Motor neuron (in vitro differentiated cells): ENCODE measurements at regions not wholly inside any gene's neighbourhood (a gene's known extent, or its start where the extent isn't known, plus 50 kb on each side); places are given as distances from the start of the nearest gene placed in this dataset.

Experiments used
- ATAC-seq, 8 experiments: fragments of 200-7000 bp; cut with Tn5 transposase; replicated peaks in 6 of 8; 2 replicates each; pipeline ENCODE4 v1.8.0; 2021; ENCODE audit warnings: mild to moderate bottlenecking in 8 of 8, moderate library complexity in 8 of 8
- H3K27ac ChIP-seq, 2 donors: fragments of 250-450 bp; sonication (Bioruptor Pico); 2 replicates each; pipeline ENCODE4 v1.9.0; 2021; ENCODE audit warnings: antibody characterized with exemption in 2 of 2, mild to moderate bottlenecking in 2 of 2, moderate library complexity in 1 of 2
- H3K4me1 ChIP-seq, 2 donors: fragments of 250-450 bp; sonication (Bioruptor Pico); replicated peaks in 1 of 2; 2 replicates each; pipeline ENCODE4 v1.6.1; 2021; ENCODE audit warnings: antibody characterized with exemption in 2 of 2, mild to moderate bottlenecking in 2 of 2, moderate library complexity in 1 of 2
- H3K4me3 ChIP-seq, 5 donors: fragments of 250-450 bp; sonication (Bioruptor Pico); 2 replicates each; pipeline ENCODE4 v1.9.0; 2021; ENCODE audit warnings: antibody characterized with exemption in 5 of 5, mild to moderate bottlenecking in 5 of 5, moderate library complexity in 4 of 5
- WGBS, 10 experiments: fragments of 450-650 bp; shearing (Covaris generic); methylation state at CpG; one replicate each; pipeline ENCODE4 v1.0.0; 2022; 5-methylcytosine and 5-hydroxymethylcytosine counted together
- in situ Hi-C, 9 experiments: fragments of 400-800 bp; cut with MboI; loops; one replicate each; pipeline ENCODE4 v1.15.0; 2021; ENCODE audit warnings: low sequenced_read_pairs in 9 of 9, low pct_unique_long_range_greater_than_20kb in 2 of 9; ENCODE audit not compliant: unreplicated experiment in 9 of 9

- Histone ChIP-seq H3K4me3 (no peak overlapping the region), H3K27ac (no peak overlapping the region), H3K4me1 (peaks cover 0 to 8% of the 10 kb centered on the region in 2 donors)
- in situ Hi-C loops, result no loop called here
- WGBS, 10 experiments, result 0 to 95% (median 69%) methylated on average over 1 to 3 of the region's 3 CpGs; no CpG with 5 or more reads in 1 of the 10 experiments
- no peak for ATAC-seq
These were observed 98.9 kb downstream of the PRLHR start for GRCh38 chr10:118496525-118496924.

GRCh38 chr10:118495499-118495898 is 99.9 kb downstream of the PRLHR start:
- Histone ChIP-seq H3K4me3 (no peak overlapping the region), H3K27ac (no peak overlapping the region), H3K4me1 (peaks cover 0 to 9% of the 10 kb centered on the region in 2 donors)
- ATAC-seq, result no peak
- WGBS, 10 experiments, result 78 to 100% (median 96%) methylated on average over 1 to 2 of the region's 2 CpGs; no CpG with 5 or more reads in 6 of the 10 experiments
- in situ Hi-C loops, result no loop called here

- peak in 1 of 8 experiments; percentile 68 for ATAC-seq
- Histone ChIP-seq H3K4me3 (no peak overlapping the region), H3K4me1 (peaks cover 0 to 9% of the 10 kb centered on the region in 2 donors), H3K27ac (no peak overlapping the region)
- in situ Hi-C loops, result no loop called here
- 0% methylated on average over 1 of the region's 1 CpG; no CpG with 5 or more reads in 8 of the 10 experiments for WGBS, 10 experiments
These were observed 104.4 kb downstream of the PRLHR start for GRCh38 chr10:118491055-118491454.

- Histone ChIP-seq H3K27ac (no peak overlapping the region), H3K4me3 (no peak overlapping the region), H3K4me1 (peaks cover 0 to 9% of the 10 kb centered on the region in 2 donors)
- in situ Hi-C loops, result no loop called here
- no peak for ATAC-seq
- 20 to 90% (median 62%) methylated on average over 1 to 6 of the region's 7 CpGs for WGBS, 10 experiments
These were observed 106.5 kb downstream of the PRLHR start for GRCh38 chr10:118488710-118489497.

GRCh38 chr10:118485641-118486040 is 109.8 kb downstream of the PRLHR start:
- 31 to 100% (median 89%) methylated on average over 1 to 5 of the region's 8 CpGs; no CpG with 5 or more reads in 3 of the 10 experiments for WGBS, 10 experiments
- no peak overlapping the region for H3K27ac ChIP-seq
- no peak overlapping the region for H3K4me3 ChIP-seq
- no peak for ATAC-seq
- H3K4me1 ChIP-seq, result peaks cover 0 to 7% of the 10 kb centered on the region in 2 donors
- in situ Hi-C loops, result no loop called here

- Histone ChIP-seq H3K4me1 (peaks cover 0 to 7% of the 10 kb centered on the region in 2 donors), H3K4me3 (no peak overlapping the region), H3K27ac (no peak overlapping the region)
- in situ Hi-C loops, result no loop called here
- 40 to 100% (median 76%) methylated on average over 1 to 5 of the region's 5 CpGs for WGBS, 10 experiments
- no peak for ATAC-seq
These were observed 111.1 kb downstream of the PRLHR start for GRCh38 chr10:118484152-118484871.

- no peak for ATAC-seq
- Histone ChIP-seq H3K4me3 (no peak overlapping the region), H3K4me1 (peaks cover 0 to 7% of the 10 kb centered on the region in 2 donors), H3K27ac (no peak overlapping the region)
- in situ Hi-C loops, result no loop called here
- 50 to 90% (median 74%) methylated on average over 1 to 5 of the region's 6 CpGs; no CpG with 5 or more reads in 6 of the 10 experiments for WGBS, 10 experiments
These were observed 112.0 kb downstream of the PRLHR start for GRCh38 chr10:118483496-118483895.

- ATAC-seq, result peak in 4 of 8 experiments; percentile 56 to 70 (median 62)
- WGBS, 10 experiments, result 40 to 85% (median 74%) methylated on average over 5 to 17 of the region's 17 CpGs
- no peak overlapping the region for H3K27ac ChIP-seq
- no peak overlapping the region for H3K4me3 ChIP-seq
- in situ Hi-C loops, result no loop called here
- H3K4me1 ChIP-seq, result peaks cover 0 to 7% of the 10 kb centered on the region in 2 donors
These were observed 112.8 kb downstream of the PRLHR start for GRCh38 chr10:118482393-118483331.

GRCh38 chr10:118481871-118482270 is 113.6 kb downstream of the PRLHR start:
- no peak for ATAC-seq
- peaks cover 0 to 7% of the 10 kb centered on the region in 2 donors for H3K4me1 ChIP-seq
- in situ Hi-C loops, result no loop called here
- H3K27ac ChIP-seq, result no peak overlapping the region
- WGBS, 10 experiments, result 62 to 98% (median 89%) methylated on average over 1 to 6 of the region's 6 CpGs
- H3K4me3 ChIP-seq, result no peak overlapping the region

GRCh38 chr10:118475214-118475613 is 120.2 kb downstream of the PRLHR start:
- H3K4me3 ChIP-seq, result no peak overlapping the region
- WGBS, 10 experiments, result 43 to 87% (median 76%) methylated on average over 1 to 6 of the region's 6 CpGs
- peaks cover 0 to 3% of the 10 kb centered on the region in 2 donors for H3K4me1 ChIP-seq
- ATAC-seq, result no peak
- in situ Hi-C loops, result no loop called here
- no peak overlapping the region for H3K27ac ChIP-seq

- H3K27ac ChIP-seq, result no peak overlapping the region
- 60 to 100% (median 91%) methylated on average over 2 to 6 of the region's 6 CpGs; no CpG with 5 or more reads in 4 of the 10 experiments for WGBS, 10 experiments
- no peak overlapping the region for H3K4me3 ChIP-seq
- no peak for ATAC-seq
- peaks cover 0 to 3% of the 10 kb centered on the region in 2 donors for H3K4me1 ChIP-seq
- in situ Hi-C loops, result loop anchor here in 3 of 9 experiments (25.0 kb wide), 2 partner anchors 937 to 962 kb away; partner anchors contain the start of gene EMX2 (in 1 of the 3)
These were observed 121.3 kb downstream of the PRLHR start for GRCh38 chr10:118474111-118474510.

GRCh38 chr10:118473305-118473960 is 122.0 kb downstream of the PRLHR start:
- H3K27ac ChIP-seq, result no peak overlapping the region
- ATAC-seq, result peak in 5 of 8 experiments; percentile 50 to 89 (median 55)
- H3K4me1 ChIP-seq, result peaks cover 0 to 3% of the 10 kb centered on the region in 2 donors
- H3K4me3 ChIP-seq, result no peak overlapping the region
- WGBS, 10 experiments, result 0 to 87% (median 67%) methylated on average over 1 to 9 of the region's 12 CpGs; no CpG with 5 or more reads in 1 of the 10 experiments
- in situ Hi-C loops, result loop anchor here in 3 of 9 experiments (25.0 kb wide), 2 partner anchors 936 to 961 kb away; partner anchors contain the start of gene EMX2 (in 1 of the 3)
